ENCODE measurements at regions not wholly inside any gene's neighbourhood (a gene's known extent, or its start where the extent isn't known, plus 50 kb on each side); places are given as distances from the start of the nearest gene placed in this dataset.
A peak's percentile ranks its signal among the peaks of the same experiment; 100 is the strongest.
"Not testable (repeated sequence)": the region's sequence is repeated elsewhere in the genome, so short reads cannot be mapped to it uniquely, and the experiment has no call there.

GRCh38 chr11:134596404-134596803 is 184.4 kb upstream of the B3GAT1 start:
- intact Hi-C loops (cut with DNase I): no loop called here

GRCh38 chr11:134592391-134592990 is 180.4 kb upstream of the B3GAT1 start:
- H3K36me3 ChIP-seq: no peaks in the 10 kb centered on the region
- H3K4me1 ChIP-seq: no peaks in the 10 kb centered on the region
- DNase-seq: peak in 1 of 2 donors; percentile 29
- TF ChIP-seq POLR2A (IDR thresholded peaks at IDR 0.05): no peak
- TF ChIP-seq CTCF (IDR thresholded peaks at IDR 0.05): peak in 1 of 6 experiments; percentile 23
- no peak overlapping the region for H3K27ac ChIP-seq
- intact Hi-C loops (cut with DNase I): no loop called here
- no peaks in the 10 kb centered on the region for H3K27me3 ChIP-seq
- H3K9me3 ChIP-seq: no peaks in the 10 kb centered on the region
- no peak overlapping the region for H3K4me3 ChIP-seq (replicated peaks in 1 of 3)

More at GRCh38 chr11:134596404-134596803, 184.4 kb upstream of the B3GAT1 start:
- Histone ChIP-seq H3K9me3 (no peaks in the 10 kb centered on the region), H3K4me3 (replicated peaks in 1 of 3) (no peak overlapping the region), H3K27me3 (no peaks in the 10 kb centered on the region), H3K4me1 (peaks cover 8 to 10% of the 10 kb centered on the region in 2 donors), H3K36me3 (no peaks in the 10 kb centered on the region), H3K27ac (no peak overlapping the region)
- WGBS, 2 donors: 92 to 93% methylated on average over 3 of the region's 3 CpGs
- no peak for DNase-seq
- TF ChIP-seq CTCF (IDR thresholded peaks at IDR 0.05) (no peak), POLR2A (IDR thresholded peaks at IDR 0.05) (no peak)

- Histone ChIP-seq H3K36me3 (no peaks in the 10 kb centered on the region), H3K27ac (no peak overlapping the region), H3K4me3 (replicated peaks in 1 of 3) (no peak overlapping the region), H3K9me3 (no peaks in the 10 kb centered on the region), H3K27me3 (no peaks in the 10 kb centered on the region), H3K4me1 (no peaks in the 10 kb centered on the region)
- intact Hi-C loops (cut with DNase I): no loop called here
- 81 to 92% methylated on average over 3 of the region's 3 CpGs for WGBS, 2 donors
- no peak for DNase-seq
- no peak for TF ChIP-seq CTCF (IDR thresholded peaks at IDR 0.05)
- no peak for TF ChIP-seq POLR2A (IDR thresholded peaks at IDR 0.05)
Measured at GRCh38 chr11:134591338-134591737, 179.3 kb upstream of the B3GAT1 start.

- H3K27me3 ChIP-seq: no peaks in the 10 kb centered on the region
Measured at GRCh38 chr11:134589129-134589528, 177.1 kb upstream of the B3GAT1 start.

GRCh38 chr11:134588460-134589110 is 176.5 kb upstream of the B3GAT1 start:
- H3K27me3 ChIP-seq; H3K36me3 ChIP-seq; H3K4me3 ChIP-seq (replicated peaks in 1 of 3); H3K9me3 ChIP-seq; intact Hi-C loops (cut with DNase I); H3K27ac ChIP-seq; DNase-seq: not testable (repeated sequence)
- 88 to 92% methylated on average over 12 to 18 of the region's 20 CpGs for WGBS, 2 donors
- H3K4me1 ChIP-seq: peaks cover 17 to 21% of the 10 kb centered on the region in 2 donors

More at GRCh38 chr11:134589129-134589528, 177.1 kb upstream of the B3GAT1 start:
- H3K4me1 ChIP-seq: peaks cover 13 to 16% of the 10 kb centered on the region in 2 donors
- intact Hi-C loops (cut with DNase I): no loop called here
- H3K27ac ChIP-seq: no peak overlapping the region
- no peak overlapping the region for H3K4me3 ChIP-seq (replicated peaks in 1 of 3)
- TF ChIP-seq POLR2A (IDR thresholded peaks at IDR 0.05) (no peak), CTCF (IDR thresholded peaks at IDR 0.05) (no peak)
- DNase-seq: no peak
- no peaks in the 10 kb centered on the region for H3K36me3 ChIP-seq
- no peaks in the 10 kb centered on the region for H3K9me3 ChIP-seq
- 72 to 75% methylated on average over 5 of the region's 5 CpGs for WGBS, 2 donors

All from thyroid gland (tissue), 4 donors.